Tibial nerve (tissue), 4 donors: ENCODE measurements at regions not wholly inside any gene's neighbourhood (a gene's known extent, or its start where the extent isn't known, plus 50 kb on each side); places are given as distances from the start of the nearest gene placed in this dataset.
"Not testable (repeated sequence)": the region's sequence is repeated elsewhere in the genome, so short reads cannot be mapped to it uniquely, and the experiment has no call there.

Experiments used
- DNase-seq, 2 donors: peaks; one replicate each; pipeline ENCODE4 v3.0.0-alpha.2; 2019; ENCODE audit warnings: low spot score in 2 of 2
- H3K27ac ChIP-seq, 4 donors: fragments of 200-600 bp; sonication (generic) in 3 of 4; one replicate each; pipeline ENCODE4 v1.5.1; 2017 to 2019; ENCODE audit warnings: mild to moderate bottlenecking in 1 of 4
- H3K27me3 ChIP-seq, 2 donors: fragments of 200-600 bp; sonication (generic) in 1 of 2; one replicate each; pipeline versions ENCODE4 v1.5.1 to v1.6.0; 2017 to 2019
- H3K36me3 ChIP-seq, 3 donors: fragments of 200-600 bp; sonication (generic); one replicate each; pipeline ENCODE4 v1.5.1; 2018 to 2019
- H3K4me1 ChIP-seq, 4 donors: fragments of 200-600 bp; sonication (generic) in 3 of 4; one replicate each; pipeline ENCODE4 v1.5.1; 2017 to 2019
- H3K4me3 ChIP-seq, 4 donors: fragments of 200-600 bp; sonication (generic) in 3 of 4; one replicate each; pipeline ENCODE4 v1.5.1; 2017 to 2019; ENCODE audit warnings: mild to moderate bottlenecking in 1 of 4, moderate library complexity in 1 of 4
- H3K9me3 ChIP-seq, 4 donors: fragments of 200-600 bp; sonication (generic) in 3 of 4; one replicate each; pipeline ENCODE4 v1.5.1; 2017 to 2019
- EP300 ChIP-seq, 2 donors: sonication (generic); formaldehyde crosslinking; IDR thresholded peaks; one replicate each; pipeline ENCODE4 v1.6.1; 2017; ENCODE audit warnings: antibody characterized with exemption in 2 of 2, mild to moderate bottlenecking in 1 of 2
- POLR2A ChIP-seq, 2 donors: fragments of 450-650 bp; IDR thresholded peaks; one replicate each; pipeline ENCODE4 v1.6.1; 2017; ENCODE audit warnings: antibody characterized with exemption in 2 of 2, mild to moderate bottlenecking in 2 of 2, moderate library complexity in 2 of 2
- WGBS, 2 donors: methylation state at CpG; one replicate each; pipeline ENCODE4 v1.1.5; 2018; 5-methylcytosine and 5-hydroxymethylcytosine counted together
- TF ChIP-seq, protein P1 (sequence below), 5 experiments: fragments of 200-600 bp in 3 of 5; fragments of 450-650 bp in 2 of 5; sonication (generic) in 3 of 5; IDR thresholded peaks; one replicate each; pipeline ENCODE4 v1.5.1; 2016 to 2019; ENCODE audit warnings: antibody characterized with exemption in 5 of 5, mild to moderate bottlenecking in 3 of 5, moderate library complexity in 2 of 5

DNA sequence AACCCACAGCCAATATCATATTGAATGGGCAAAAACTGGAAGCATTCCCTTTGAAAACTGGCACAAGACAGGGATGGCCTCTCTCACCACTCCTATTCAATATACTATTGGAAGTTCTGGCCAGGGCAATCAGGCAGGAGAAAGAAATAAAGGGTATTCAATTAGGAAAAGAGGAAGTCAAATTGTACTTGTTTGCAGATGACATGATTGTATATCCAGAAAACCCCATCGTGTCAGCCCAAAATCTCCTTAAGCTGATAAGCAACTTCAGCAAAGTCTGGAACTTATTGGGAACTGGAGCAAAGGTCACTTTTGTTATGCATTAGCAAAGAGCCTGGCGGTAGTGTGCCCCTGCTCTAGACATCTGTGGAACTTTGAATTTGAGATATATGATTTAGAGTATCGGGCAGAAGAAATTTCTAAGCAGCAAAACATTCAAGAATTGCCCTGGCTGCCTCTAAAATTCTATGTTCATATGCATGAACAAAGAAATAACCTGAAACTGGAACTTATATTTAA lies 53.4 kb upstream of the PSMA1 start:
- not testable (repeated sequence) for H3K27me3 ChIP-seq, DNase-seq, H3K36me3 ChIP-seq, H3K9me3 ChIP-seq, H3K27ac ChIP-seq, H3K4me1 ChIP-seq, H3K4me3 ChIP-seq
- 42 to 48% methylated on average over 3 of the region's 3 CpGs for WGBS, 2 donors

GRCh38 chr11:14577292-14577691 lies 57.1 kb upstream of the PSMA1 start:
- Histone ChIP-seq H3K9me3 (peaks cover 0 to 4% (median 0%) of the 10 kb centered on the region in 4 donors), H3K27me3 (no peaks in the 10 kb centered on the region), H3K4me1 (peaks cover 0 to 5% (median 3%) of the 10 kb centered on the region in 4 donors), H3K36me3 (no peaks in the 10 kb centered on the region), H3K27ac (no peak overlapping the region), H3K4me3 (no peak overlapping the region)
- DNase-seq = no peak
- TF ChIP-seq POLR2A (IDR thresholded peaks at IDR 0.05) (no peak), EP300 (IDR thresholded peaks at IDR 0.05) (no peak)
- TF ChIP-seq, protein P1, sequence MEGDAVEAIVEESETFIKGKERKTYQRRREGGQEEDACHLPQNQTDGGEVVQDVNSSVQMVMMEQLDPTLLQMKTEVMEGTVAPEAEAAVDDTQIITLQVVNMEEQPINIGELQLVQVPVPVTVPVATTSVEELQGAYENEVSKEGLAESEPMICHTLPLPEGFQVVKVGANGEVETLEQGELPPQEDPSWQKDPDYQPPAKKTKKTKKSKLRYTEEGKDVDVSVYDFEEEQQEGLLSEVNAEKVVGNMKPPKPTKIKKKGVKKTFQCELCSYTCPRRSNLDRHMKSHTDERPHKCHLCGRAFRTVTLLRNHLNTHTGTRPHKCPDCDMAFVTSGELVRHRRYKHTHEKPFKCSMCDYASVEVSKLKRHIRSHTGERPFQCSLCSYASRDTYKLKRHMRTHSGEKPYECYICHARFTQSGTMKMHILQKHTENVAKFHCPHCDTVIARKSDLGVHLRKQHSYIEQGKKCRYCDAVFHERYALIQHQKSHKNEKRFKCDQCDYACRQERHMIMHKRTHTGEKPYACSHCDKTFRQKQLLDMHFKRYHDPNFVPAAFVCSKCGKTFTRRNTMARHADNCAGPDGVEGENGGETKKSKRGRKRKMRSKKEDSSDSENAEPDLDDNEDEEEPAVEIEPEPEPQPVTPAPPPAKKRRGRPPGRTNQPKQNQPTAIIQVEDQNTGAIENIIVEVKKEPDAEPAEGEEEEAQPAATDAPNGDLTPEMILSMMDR (IDR thresholded peaks at IDR 0.05) = no peak
- 98 to 100% methylated on average over 1 of the region's 1 CpG for WGBS, 2 donors

GRCh38 chr11:14577835-14578529 lies 57.8 kb upstream of the PSMA1 start:
- H3K4me3 ChIP-seq = no peak overlapping the region
- H3K36me3 ChIP-seq = no peaks in the 10 kb centered on the region
- H3K4me1 ChIP-seq = peaks cover 0 to 5% (median 3%) of the 10 kb centered on the region in 4 donors
- TF ChIP-seq, protein P1 (IDR thresholded peaks at IDR 0.05) = no peak
- TF ChIP-seq EP300 (IDR thresholded peaks at IDR 0.05) = no peak
- no peak for TF ChIP-seq POLR2A (IDR thresholded peaks at IDR 0.05)
- WGBS, 2 donors = 76 to 82% methylated on average over 4 of the region's 4 CpGs
- no peaks in the 10 kb centered on the region for H3K27me3 ChIP-seq
- peak overlapping the region in 1 of 4 donors; percentile 70 for H3K27ac ChIP-seq
- H3K9me3 ChIP-seq = peaks cover 0 to 4% (median 0%) of the 10 kb centered on the region in 4 donors
- DNase-seq = no peak

DNA sequence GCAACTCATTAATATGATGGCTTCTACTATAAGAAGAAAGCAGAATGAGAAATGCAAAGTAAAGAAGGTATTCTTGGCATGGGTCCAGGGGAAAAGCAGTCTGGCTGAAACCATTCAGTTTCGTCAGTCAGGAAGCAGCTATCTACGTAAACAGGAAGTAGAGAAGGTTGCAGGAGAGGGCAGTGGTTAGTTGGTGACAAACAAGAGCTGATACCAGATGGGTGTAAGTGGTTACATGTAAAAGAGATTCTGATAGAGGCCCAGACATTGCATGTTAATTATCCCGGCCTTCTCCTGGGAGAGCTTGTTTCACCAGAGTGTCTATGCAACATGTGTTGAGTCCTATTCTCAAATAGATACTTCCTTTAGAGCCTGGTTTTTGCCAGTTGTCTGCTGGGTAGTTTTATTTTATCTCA lies 58.4 kb upstream of the PSMA1 start:
- peak in 1 of 2 donors; percentile 16 for DNase-seq
- H3K4me3 ChIP-seq = no peak overlapping the region
- peak overlapping the region in 1 of 4 donors; percentile 70 for H3K27ac ChIP-seq
- H3K27me3 ChIP-seq = no peaks in the 10 kb centered on the region
- WGBS, 2 donors = 39 to 40% methylated on average over 3 of the region's 3 CpGs
- TF ChIP-seq EP300 (IDR thresholded peaks at IDR 0.05) (peak; percentile 20 to 54), POLR2A (IDR thresholded peaks at IDR 0.05) (no peak)
- peaks cover 0 to 5% (median 3%) of the 10 kb centered on the region in 4 donors for H3K4me1 ChIP-seq
- H3K36me3 ChIP-seq = no peaks in the 10 kb centered on the region
- H3K9me3 ChIP-seq = peaks cover 0 to 4% (median 0%) of the 10 kb centered on the region in 4 donors

GRCh38 chr11:14579646-14580045 lies 59.5 kb upstream of the PSMA1 start:
- H3K4me1 ChIP-seq = peaks cover 0 to 5% (median 3%) of the 10 kb centered on the region in 4 donors
- H3K27me3 ChIP-seq = no peaks in the 10 kb centered on the region
- TF ChIP-seq, protein P1 (IDR thresholded peaks at IDR 0.05) = no peak
- TF ChIP-seq POLR2A (IDR thresholded peaks at IDR 0.05) (no peak), EP300 (IDR thresholded peaks at IDR 0.05) (no peak)
- H3K36me3 ChIP-seq = no peaks in the 10 kb centered on the region
- DNase-seq = no peak
- H3K4me3 ChIP-seq = no peak overlapping the region
- peaks cover 0 to 4% (median 0%) of the 10 kb centered on the region in 4 donors for H3K9me3 ChIP-seq
- H3K27ac ChIP-seq = peak overlapping the region in 1 of 4 donors; percentile 70

GRCh38 chr11:14582793-14583192 lies 60.8 kb upstream of the PDE3B start:
- WGBS, 2 donors = 63 to 74% methylated on average over 6 of the region's 6 CpGs
- peak overlapping the region in 1 of 4 donors; percentile 49 for H3K27ac ChIP-seq

More at GRCh38 chr11:14582793-14583192, 60.8 kb upstream of the PDE3B start:
- Histone ChIP-seq H3K9me3 (no peaks in the 10 kb centered on the region), H3K36me3 (no peaks in the 10 kb centered on the region), H3K4me3 (no peak overlapping the region), H3K27me3 (no peaks in the 10 kb centered on the region), H3K4me1 (peaks cover 0 to 5% (median 3%) of the 10 kb centered on the region in 4 donors)
- DNase-seq = no peak
- no peak for TF ChIP-seq POLR2A (IDR thresholded peaks at IDR 0.05)
- TF ChIP-seq, protein P1 (IDR thresholded peaks at IDR 0.05) = no peak
- TF ChIP-seq EP300 (IDR thresholded peaks at IDR 0.05) = no peak
